Activated T-cell treated with anti-CD3 and anti-CD28 coated beads, Interleukin-2, amount 50 U/mL, for 48 hours (primary cell): ENCODE measurements at regions not wholly inside any gene's neighbourhood (a gene's known extent, or its start where the extent isn't known, plus 50 kb on each side); places are given as distances from the start of the nearest gene placed in this dataset.
A peak's percentile ranks its signal among the peaks of the same experiment; 100 is the strongest.

ENCODE experiments used
- DNase-seq, 2 experiments: peaks; one replicate each; pipeline ENCODE4 v3.0.0-alpha.2; 2020

DNA sequence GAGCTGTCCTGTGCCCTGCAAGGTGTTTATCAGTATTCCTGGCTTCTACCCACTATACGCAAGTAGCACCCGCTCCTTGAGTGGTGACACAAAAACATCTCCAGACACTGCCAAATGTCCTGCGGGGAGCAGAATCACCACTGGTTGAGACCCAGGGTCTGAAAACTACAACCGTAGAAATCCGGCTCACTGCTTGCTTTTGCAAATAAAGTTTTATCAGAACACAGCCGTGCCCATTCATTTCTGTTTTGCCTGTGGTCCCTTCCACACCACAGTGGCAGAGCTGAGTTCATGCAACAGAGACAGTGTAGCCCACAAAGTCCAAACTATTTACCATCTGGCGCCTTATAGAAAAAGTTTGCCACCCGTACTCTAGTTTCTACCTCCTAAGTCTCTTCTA lies 125.7 kb upstream of the DIO3 start:
- no peak for DNase-seq

DNA sequence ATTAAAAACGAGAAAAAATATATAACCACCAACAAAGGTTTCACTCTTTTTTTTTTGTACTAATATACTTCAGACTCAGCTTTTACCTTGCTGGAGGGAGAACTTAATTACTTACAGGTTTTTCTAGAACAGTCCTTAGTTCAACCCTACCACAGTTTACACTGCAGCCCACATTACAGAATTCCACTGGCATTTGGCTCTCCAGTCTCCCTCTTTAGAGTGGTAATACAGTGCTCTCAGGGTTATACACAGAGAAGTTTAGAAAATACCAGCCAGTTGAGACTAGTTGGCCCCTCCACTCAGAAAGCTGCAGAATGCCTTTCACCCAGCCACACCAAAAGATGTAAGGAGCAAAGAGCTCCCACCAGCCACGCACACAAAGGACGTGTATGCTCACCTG lies 122.3 kb upstream of the DIO3 start:
- DNase-seq = no peak

DNA sequence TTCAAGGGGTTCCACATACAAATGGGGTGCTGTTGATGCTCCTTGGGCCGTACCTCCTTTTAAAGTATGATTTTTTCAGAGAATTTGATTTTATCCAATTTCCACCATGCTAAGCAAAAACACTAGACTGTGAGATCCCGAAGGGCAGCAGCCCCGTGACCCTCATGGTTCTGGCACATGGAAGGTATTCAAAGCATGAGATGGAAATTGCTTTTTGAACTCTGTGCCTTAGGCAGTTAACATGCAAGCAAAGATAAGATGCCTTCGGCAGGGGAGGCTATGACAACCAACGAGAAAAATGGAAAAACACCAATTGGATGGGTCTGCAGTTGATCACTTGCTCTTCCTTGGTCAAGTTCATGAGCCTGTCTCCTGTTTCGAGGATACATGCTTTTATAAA lies 120.8 kb upstream of the DIO3 start:
- DNase-seq = no peak

DNA sequence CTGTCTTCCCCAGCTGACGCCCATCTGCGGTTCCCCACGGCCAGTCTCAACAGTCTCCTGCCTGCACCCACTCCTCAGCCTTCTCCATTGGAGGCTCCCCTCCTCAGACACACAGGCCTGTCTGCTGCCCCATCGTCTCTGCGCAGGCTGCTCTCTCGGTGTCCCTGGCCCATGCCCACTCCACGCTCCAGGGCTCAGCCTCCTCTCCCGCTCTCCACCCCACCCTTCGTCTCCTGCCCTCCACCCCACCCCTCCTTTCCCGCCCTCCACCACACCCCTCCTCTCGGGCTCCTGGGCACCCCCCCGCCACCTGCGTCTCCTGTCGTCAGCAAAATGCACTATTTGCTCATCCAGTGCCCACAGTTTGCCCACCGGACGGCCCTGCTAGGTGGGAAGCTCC lies 119.6 kb upstream of the DIO3 start:
- no peak for DNase-seq

DNA sequence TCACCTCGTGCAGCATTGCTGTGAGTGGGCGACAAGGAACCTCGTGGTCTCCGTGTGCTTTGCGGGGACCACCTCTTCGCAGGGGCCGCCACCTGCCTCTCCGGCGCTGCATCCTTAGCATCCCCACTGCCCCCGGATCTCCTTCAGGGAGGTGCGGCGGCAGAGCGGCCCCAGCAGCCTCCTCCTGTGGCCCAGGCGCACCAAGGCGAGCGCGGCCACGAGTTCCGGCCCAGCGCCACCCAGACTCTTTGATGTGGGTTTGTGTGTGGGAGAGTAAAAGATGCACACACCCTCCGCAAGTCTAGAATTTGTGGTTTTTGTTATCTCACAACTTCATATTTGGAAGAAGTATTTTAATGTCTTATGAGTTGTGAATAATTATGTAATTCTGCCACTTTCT lies 118.8 kb upstream of the DIO3 start:
- peak; percentile 78 to 79 for DNase-seq

DNA sequence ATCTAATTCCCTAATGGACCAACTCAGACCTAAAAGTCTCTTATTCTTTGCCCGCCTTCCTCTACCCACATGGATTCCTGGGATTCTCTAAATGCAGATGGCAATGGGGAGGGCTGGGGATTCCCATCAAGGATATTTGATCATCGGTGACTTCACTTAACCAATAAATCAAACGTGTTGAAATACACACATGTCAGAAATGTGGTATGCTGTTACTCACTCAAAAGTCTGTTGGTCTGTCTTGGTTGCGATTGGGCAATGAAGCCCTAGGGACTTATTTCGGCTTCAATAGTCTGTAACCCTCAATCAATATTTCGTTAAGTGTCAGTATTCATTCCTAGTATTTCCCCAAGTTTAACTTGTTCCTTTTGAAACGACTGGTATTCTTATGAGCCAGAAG lies 117.2 kb upstream of the DIO3 start:
- DNase-seq = no peak

DNA sequence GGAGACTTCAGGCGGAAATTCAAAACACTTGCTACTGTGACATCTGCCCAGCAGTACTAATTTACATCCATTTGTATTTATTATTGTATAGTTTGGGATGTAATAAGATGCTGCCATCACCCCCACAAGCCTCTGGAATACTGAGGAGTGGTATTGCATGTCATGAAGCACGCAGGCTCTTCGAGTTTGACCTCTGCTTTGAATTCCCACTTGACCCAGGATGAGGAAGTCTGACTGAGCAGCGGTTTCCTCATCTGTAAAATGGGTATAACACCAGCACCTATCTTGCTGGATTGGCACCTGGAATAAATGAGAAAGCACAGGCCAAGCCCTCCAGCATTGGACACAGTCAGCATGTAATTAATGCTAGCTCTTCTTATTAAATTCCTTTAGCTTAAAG lies 116.0 kb upstream of the DIO3 start:
- no peak for DNase-seq

DNA sequence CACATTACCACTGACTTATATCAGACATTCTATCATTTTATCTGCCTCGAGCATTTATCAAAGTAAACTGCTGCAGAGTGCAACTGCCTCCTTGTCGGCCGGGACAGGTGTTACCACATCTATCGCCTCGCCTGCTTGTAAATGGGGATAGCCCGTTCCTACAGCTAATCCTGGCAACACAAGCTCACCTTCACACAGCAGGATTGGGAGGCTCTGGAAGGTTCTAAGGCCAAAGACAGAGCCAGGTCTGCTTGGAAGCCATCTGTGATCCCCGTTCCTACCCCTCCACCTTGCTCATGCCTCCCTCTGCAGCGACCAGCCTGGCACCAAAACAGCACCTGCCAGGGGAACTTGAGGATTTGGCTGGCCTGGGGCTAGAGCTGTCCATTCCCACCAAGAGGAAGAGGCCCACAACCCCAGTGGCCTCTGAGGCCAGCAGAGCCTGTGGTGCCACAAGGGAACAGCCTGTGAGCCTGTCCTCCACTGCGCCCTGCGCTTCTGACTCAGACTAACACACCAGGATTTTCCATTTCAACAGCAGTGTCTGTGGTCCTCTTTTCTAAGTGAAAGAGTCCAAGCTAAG lies 114.8 kb upstream of the DIO3 start:
- DNase-seq = no peak

DNA sequence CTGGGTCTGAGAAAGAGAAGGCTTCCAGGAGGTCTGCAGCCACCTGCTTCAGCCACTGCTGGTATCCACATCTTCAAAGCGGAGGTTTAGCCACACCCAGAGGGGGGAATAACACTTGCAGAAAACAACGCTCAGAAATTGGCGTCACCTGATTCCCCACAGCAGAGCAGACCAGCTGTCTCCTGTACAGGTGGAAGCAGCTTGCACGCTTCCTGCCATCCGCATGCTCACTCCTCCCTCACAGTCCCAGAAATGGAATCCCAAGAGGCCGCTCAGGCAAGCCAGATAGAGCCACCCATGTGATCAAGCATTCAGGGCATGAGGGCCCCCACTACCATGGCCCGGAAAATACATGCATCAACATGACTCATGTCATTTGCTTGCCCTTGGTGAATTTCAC lies 112.2 kb upstream of the DIO3 start:
- no peak for DNase-seq

DNA sequence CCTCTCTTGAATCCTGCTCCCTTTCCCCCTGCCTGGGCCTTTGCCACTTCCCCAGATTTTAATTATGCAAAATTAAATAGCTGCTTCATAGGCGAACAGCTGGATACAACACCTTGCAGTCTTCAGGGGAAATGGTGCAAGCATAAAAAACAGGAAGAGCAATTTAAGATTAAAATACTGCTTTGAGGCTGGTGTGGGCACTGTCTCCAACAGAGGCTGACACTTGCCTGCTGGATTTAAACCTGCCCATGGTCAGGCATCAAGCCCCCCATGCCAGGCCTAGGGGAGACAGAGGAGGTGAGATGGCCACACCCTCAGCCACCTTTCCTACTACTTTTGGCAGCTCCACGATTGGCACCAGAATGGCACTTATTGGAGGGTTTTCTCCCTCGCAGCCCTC lies 110.1 kb upstream of the DIO3 start:
- DNase-seq = no peak

DNA sequence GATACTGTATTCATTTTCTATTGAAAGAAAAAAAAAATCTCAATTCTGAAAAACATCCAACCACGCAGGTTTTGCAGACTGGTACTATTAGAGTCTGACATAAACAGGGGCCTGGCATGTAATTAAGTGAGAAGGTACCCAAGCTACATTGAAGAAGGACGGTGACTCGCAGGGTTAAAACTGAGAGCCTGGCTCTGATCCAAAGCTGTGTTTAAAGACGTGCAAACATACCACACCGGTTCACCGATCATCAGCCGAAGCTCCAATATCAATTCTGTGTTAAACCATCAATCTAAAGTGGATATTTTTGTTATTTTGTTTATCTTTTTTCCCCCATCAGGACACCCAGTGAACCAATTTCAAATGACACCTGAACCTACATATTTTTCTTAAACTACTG lies 108.1 kb upstream of the DIO3 start:
- no peak for DNase-seq

DNA sequence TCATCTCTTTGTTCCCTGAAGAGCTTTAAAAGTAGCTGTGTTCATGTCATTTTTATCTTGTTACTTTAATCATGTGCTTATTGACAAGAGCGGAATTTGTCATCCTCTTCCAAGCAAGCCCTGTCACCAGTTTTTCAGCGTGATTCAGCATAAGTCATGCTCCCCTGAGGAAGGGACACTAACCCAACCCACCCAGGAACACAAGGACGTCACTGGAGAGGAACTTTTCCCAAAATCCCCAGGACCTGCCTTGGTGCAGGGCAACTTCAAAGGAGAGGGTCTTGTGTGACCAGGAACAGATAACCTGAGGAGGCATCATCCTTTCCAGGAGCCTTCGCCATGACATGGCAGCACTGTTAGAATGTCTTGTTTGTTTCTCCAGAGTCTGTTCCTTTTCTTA lies 107.1 kb upstream of the DIO3 start:
- no peak for DNase-seq

DNA sequence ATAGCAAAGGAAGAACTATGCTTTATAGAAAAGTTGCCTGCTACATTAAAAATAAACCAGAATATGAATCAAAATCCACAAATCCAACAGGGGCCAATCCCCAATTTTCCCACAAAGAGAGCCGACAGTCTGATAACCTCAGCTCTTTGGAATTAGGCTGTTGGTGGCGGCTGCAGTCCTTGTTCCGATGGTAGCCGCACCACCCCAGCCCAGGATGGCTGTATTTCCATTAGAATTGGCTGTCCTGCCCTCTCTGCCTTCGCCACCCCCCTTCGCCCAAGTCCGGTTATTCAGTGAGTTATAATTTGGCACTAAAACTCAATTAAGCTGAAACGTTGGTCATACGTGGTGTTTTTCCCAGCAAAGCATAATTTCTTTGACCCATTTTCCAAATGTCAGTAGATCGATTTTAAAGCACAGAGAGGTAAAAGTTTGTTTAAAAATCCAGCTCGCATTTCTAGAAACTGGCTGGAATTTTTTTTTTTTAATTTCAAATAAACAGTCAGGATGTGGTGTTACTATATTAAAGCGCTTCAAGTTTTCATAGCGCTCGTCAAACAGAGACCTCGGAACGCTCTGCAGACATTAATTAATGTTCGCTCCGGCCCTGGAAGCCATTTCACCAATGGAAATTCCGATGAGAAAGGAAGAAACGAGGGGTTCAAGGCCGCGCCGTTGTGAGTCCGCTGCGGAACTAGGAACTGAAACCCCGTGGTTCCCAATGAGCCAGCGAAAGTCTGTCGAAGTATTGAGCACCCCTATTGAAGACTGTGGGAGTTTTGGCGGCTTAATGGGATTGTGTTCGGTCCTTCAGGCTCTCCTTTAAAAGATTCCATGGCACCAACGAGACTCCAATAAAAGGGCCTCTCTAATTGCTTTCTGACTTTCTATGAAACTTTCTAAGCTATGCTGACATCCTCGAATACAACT lies 104.8 kb upstream of the DIO3 start:
- no peak for DNase-seq

DNA sequence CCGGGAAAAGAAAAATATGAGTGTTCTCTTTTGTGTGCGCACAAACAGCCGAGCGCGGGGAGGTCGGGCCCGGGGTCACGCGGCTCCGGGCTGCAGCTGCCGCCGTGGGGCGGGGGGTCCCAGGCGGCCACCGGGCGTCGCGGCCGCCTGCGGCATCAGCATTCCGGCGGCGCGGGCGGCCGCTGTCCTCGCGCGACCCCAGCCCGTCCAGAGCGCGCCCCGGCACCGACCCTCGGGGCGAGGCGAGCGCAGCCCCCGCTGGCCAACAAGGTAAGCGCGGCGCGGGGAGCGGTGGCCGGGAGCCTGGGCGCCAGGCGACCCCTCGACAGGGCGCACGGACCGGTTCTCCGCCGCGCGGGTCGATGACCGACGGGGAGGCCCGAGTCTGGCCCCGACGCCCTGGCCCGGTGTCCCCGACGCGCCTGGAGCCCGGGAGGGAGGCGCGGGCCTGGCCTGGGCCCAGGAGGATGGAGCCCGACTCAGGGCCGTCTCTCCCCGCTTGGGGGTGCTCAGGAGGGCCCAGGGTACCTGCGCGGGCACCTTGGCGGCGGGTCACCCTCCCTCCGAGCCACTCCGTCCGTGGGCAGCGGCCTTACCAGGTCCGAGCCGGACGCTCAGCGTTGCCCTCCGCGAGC lies 103.9 kb upstream of the DIO3 start:
- no peak for DNase-seq

DNA sequence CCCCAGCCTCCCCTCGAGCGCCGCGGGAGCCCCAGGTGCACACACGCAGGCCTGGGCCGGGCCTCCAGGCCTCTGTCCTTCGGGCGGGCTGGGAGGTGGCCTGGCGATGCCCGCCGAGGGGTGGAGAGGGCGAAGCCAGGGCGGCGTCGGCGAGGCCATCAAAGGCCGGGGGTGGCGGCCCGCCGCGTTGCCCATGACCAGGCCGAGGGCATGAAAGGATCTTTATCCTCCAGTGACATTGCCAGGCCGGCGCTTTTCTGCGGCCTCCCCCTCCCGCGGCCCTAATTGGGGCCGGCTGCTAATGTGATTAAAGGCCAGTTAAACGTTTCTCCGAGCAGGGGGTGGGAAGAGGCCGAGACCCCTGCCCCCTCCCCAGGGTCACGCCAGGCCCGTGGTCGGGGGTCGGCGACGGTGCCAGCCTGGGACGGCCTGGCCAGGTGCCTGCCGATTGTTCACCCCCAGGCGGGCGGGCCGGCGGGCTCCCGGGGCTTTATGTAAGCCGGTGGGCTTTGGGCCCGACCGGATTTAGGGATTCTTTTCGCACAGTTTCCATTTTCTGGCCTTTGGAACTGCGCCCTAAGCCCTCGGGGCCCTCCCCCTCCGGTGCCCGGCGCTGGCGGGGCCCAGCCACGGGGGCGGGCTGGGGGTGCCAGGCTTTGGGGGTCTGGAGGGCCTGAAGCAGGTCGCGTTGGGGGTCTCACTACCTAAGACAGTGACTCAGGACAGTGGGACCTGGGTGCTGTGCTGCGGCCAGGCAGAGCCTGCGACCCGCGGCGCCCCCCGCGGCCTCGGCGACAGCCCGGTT lies 103.2 kb upstream of the DIO3 start:
- no peak for DNase-seq

DNA sequence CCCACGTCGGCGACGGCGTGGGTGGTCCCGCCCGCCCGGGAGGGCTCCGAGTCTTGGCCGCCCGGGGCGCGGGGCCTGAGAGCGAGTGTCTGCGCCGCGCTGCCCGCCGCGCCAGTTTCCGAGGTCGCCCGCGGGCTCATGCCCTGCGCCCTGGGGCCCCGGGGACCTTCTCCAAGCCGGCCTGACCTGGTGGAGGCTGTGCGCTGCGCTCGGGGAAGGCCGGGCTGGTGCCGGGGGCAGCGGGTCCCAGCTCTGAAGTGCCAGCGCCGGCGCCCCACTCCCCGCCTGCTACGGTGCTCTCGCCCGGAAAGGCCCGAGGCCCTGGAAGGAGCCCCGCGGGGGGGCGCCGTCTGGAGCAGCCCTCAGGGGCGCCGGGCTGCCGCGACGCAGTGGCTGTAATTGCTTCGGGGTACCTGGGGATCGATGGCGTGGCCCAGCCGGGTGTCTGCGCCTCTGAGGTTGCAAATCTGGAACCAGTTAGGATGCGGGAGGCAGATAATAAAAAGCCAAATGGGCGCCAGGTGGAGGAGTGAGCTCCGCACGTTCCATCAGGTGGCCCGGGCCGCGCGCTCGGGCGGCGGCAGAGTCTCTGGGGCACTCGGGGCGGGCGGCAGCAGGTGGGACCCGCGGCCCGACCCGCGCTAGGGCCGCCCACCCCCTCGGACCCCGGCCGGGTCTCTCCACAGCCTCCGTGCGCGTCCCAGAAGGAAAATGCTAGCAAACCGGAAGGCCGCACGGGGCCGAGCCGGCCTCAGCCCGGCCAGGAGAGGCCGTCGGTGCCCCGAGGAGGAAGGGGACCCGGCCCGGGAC lies 102.3 kb upstream of the DIO3 start:
- no peak for DNase-seq

DNA sequence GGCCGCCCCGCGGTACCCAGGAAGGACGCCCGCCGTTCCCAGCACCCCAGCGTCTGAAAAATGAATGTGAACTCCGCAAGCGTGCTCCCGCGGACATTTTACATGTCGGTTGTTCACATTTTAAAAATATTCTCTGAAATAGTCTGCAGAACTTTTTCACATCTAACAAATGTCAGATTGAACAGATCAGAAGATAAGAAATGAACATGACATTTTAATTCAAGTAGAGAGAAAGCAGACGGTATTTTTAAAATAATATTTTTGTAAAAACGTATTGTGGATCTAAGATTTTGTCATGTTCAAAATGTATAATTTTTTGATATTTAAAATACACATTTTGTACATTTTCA lies 101.8 kb upstream of the DIO3 start:
- no peak for DNase-seq

DNA sequence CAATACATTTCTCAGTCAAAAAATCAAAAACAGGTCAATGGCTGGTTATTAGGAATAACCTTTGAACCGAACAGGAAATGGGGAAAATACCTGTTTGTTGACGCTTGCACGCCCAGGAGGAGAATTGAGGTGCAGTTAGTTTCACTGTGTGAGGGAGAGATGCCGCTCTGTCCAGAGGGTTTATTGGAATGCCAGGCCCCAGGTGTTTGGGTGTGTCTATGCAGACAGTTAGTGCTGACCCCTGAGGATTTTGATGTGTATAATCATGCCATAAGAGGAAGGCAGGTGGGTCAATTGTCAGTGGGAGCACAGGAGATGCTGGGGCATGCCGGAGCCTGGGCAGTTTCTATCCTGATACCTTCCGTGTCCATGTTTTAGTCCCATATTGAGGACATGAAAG lies 100.8 kb upstream of the DIO3 start:
- DNase-seq = no peak

DNA sequence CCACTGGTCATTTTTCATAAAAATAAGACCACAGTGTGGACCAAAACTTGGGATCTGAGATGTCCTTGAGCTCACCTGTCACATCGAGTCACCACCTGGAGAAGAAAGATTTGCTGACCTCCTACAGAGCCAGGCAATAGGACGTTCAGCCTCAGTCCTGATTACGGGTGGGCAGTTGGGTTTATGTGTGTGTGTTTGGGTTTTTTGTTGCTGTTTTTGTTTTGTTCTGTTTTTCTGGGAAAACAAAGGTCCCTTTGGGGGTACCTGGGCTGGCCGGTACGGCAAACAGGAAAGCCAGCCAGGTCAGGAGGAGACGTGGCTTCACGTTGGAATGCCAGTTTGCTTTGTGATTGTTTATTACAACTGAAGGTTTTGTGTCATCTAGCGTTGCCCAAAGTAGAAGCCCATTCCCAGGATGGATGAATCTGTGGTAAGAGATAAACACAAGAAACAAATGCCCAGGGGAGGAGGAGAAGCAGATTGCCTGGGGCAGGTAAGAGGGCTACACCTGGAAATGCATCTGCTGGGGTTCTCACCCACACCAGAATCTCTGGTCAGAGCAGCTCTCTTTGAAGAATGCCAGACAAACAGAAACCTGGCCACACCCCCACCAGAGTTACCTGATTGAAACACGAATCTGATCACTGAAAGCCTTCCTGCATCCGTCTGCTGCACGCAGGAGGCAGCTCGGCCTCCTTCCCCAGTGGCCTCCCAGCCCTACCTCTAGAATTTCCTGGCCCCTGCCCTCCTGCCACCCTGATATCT lies 100.1 kb upstream of the DIO3 start:
- peak in 1 of 2 experiments; percentile 4 for DNase-seq

DNA sequence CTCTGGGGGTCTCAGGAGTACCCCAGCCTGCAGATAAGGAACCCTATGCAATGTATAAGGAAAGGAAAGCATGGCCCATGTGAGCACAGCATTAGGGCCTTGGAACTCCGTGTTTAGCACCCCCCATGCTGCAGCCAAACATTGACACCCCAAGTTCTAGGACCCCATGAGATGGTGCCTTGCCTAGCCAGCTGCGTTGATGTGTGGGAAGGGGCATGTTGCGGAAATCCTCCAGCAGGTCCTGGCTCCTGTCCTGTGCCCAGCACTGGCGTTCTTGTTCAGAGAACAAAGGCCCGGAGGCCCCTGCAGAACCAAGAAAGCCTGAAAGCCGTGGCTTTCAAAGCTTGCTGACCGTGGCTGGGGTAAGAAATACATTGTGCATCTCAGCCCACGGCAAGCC lies 99.4 kb upstream of the DIO3 start:
- peak in 1 of 2 experiments; percentile 6 for DNase-seq

DNA sequence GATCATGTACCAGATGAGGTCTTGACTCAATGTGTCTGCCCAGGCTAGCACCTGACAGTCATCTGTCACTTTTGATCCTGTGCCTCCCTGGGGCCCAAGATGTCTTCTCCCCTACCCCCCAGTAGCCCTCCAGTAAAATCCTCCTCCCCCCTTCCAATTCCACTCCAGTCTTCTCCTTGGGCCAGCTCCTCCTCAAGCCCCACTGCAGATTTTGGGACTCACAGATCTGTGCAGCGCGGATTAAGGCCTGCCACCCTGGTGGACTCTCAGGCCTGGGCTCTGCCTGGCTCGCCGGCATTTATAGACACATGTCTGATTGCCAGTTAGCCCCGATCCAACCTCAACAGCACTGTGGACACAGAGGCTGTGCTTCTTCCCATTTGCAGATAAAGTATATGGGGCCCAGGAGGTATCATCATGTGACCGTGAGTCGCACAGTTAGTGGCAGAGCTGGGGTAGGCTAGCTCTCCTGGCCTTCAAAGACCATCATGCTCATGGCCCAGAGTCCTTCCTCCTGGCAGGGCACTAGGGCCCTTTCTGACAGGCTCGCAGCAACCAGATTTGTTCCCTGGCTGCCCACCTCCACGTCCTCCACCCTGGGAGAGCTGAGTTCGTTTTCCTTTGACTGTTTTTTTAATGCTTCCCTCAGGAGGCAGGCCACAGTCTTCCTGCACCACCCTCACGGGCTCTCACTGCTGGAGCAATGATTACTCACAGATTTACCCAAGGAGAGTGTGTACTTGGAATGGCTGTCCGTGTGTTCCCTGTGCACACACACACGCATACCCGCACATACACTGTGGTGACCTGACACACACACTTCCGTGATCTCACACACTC lies 98.3 kb upstream of the DIO3 start:
- DNase-seq = peak in 1 of 2 experiments; percentile 10
